Trophoblast cell (in vitro differentiated cells and primary cell): ENCODE measurements at regions not wholly inside any gene's neighbourhood (a gene's known extent, or its start where the extent isn't known, plus 50 kb on each side); places are given as distances from the start of the nearest gene placed in this dataset.

Experiments used
- DNase-seq, 2 donors: peaks; one replicate each; pipeline ENCODE4 v3.0.0-alpha.2; 2016
- H2AFZ ChIP-seq: 2 replicates; pipeline ENCODE4 v1.6.1; 2013; ENCODE audit warnings: low read length, moderate library complexity, mild to moderate bottlenecking; ENCODE audit not compliant: insufficient read depth, poor library complexity
- H2AK5ac ChIP-seq: 2 replicates; pipeline ENCODE4 v1.6.1; 2013; ENCODE audit warnings: mild to moderate bottlenecking, low read length
- H2BK120ac ChIP-seq: 2 replicates; pipeline ENCODE4 v1.6.1; 2013; ENCODE audit warnings: low read length, mild to moderate bottlenecking, moderate library complexity; ENCODE audit not compliant: insufficient read depth, poor library complexity
- H2BK12ac ChIP-seq: 2 replicates; pipeline ENCODE4 v1.6.1; 2013; ENCODE audit warnings: mild to moderate bottlenecking, low read length, moderate library complexity
- H2BK5ac ChIP-seq: 2 replicates; pipeline ENCODE4 v1.6.1; 2013; ENCODE audit warnings: low read length, low read depth, moderate library complexity, mild to moderate bottlenecking; ENCODE audit not compliant: poor library complexity
- H3K14ac ChIP-seq: 2 replicates; pipeline ENCODE4 v1.6.1; 2013; ENCODE audit warnings: mild to moderate bottlenecking, low read length
- H3K18ac ChIP-seq: 2 replicates; pipeline ENCODE4 v1.6.1; 2013; ENCODE audit warnings: mild to moderate bottlenecking, low read length
- H3K23ac ChIP-seq: 2 replicates; pipeline ENCODE4 v1.6.1; 2013; ENCODE audit warnings: low read length
- H3K27ac ChIP-seq: 2 replicates; pipeline ENCODE4 v1.5.1; 2013; ENCODE audit warnings: low read depth, mild to moderate bottlenecking, inconsistent platforms, low read length, moderate library complexity
- H3K27me3 ChIP-seq: 2 replicates; pipeline ENCODE4 v1.6.1; 2013; ENCODE audit warnings: inconsistent platforms, mild to moderate bottlenecking, low read length, moderate library complexity; ENCODE audit not compliant: insufficient read depth
- H3K36me3 ChIP-seq, 2 experiments: 1 replicate in 1 of 2; 2 replicates in 1 of 2; pipeline ENCODE4 v1.6.1; 2013; ENCODE audit warnings: low read length in 2 of 2, mild to moderate bottlenecking in 2 of 2, moderate library complexity in 1 of 2; ENCODE audit not compliant: insufficient read depth in 2 of 2, control insufficient read depth in 1 of 2
- H3K4ac ChIP-seq: 2 replicates; pipeline ENCODE4 v1.6.1; 2013; ENCODE audit warnings: low read depth, mild to moderate bottlenecking, low read length, moderate library complexity
- H3K4me1 ChIP-seq, 2 experiments: 1 replicate in 1 of 2; 2 replicates in 1 of 2; pipeline ENCODE4 v1.6.1; 2013; ENCODE audit warnings: low read length in 2 of 2, mild to moderate bottlenecking in 2 of 2, moderate library complexity in 1 of 2; ENCODE audit not compliant: insufficient read depth in 2 of 2, control insufficient read depth in 1 of 2
- H3K4me2 ChIP-seq: 2 replicates; pipeline ENCODE4 v1.6.1; 2013; ENCODE audit warnings: inconsistent platforms, mild to moderate bottlenecking, low read length, moderate library complexity
- H3K4me3 ChIP-seq: 2 replicates; pipeline ENCODE4 v1.5.1; 2013; ENCODE audit warnings: mild to moderate bottlenecking, low read depth, low read length, inconsistent platforms
- H3K79me1 ChIP-seq: one replicate; pipeline ENCODE4 v1.6.1; 2013; ENCODE audit warnings: low read length
- H3K79me2 ChIP-seq: 2 replicates; pipeline ENCODE4 v1.6.1; 2013; ENCODE audit warnings: low read length, mild to moderate bottlenecking; ENCODE audit not compliant: control insufficient read depth, insufficient read depth, poor library complexity
- H3K9ac ChIP-seq: 2 replicates; pipeline ENCODE4 v1.6.1; 2013; ENCODE audit warnings: mild to moderate bottlenecking, low read length
- H3K9me3 ChIP-seq: 2 replicates; pipeline ENCODE4 v1.6.1; 2013; ENCODE audit warnings: low read depth, mild to moderate bottlenecking, control low read depth, inconsistent platforms, low read length; ENCODE audit not compliant: insufficient read depth
- H4K12ac ChIP-seq: 2 replicates; pipeline ENCODE4 v1.6.1; 2013; ENCODE audit warnings: low read depth, mild to moderate bottlenecking, low read length, moderate library complexity
- H4K8ac ChIP-seq: 2 replicates; pipeline ENCODE4 v1.6.1; 2013; ENCODE audit warnings: low read depth, mild to moderate bottlenecking, low read length, moderate library complexity
- H4K91ac ChIP-seq: one replicate; pipeline ENCODE4 v1.6.1; 2013; ENCODE audit warnings: low read depth, mild to moderate bottlenecking, low read length, moderate library complexity
- WGBS: extraction: QIAGEN DNeasy Blood & Tissue Kit; methylation state at CpG from one replicate; pipeline ENCODE4 v1.1.7; 2013; ENCODE audit warnings: missing lambda C conversion rate; ENCODE audit not compliant: insufficient read length, insufficient coverage; ENCODE audit errors: extremely low coverage; 5-methylcytosine and 5-hydroxymethylcytosine counted together

DNA sequence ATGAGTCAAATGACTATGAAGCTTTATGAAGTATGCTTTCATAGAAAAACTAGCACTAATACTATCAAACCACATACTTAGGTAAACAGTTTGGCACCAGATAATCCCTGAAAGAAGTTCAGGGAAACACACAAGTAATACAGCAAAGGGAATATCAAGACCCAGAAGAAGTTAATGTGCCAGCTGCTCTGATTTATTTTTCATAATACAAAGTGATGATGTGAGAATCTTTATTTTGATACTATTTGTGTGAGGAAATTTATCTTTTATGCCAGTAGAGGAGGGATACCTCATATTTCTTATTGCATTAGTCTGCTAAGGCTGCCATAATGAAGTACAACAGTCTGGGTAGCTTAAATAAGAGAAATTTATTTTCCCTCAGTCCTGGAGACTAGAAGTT lies 67.7 kb upstream of the ANO3 start:
- no peaks in the 10 kb centered on the region for H3K9me3 ChIP-seq
- H4K91ac ChIP-seq: no peak overlapping the region
- H3K14ac ChIP-seq: no peak overlapping the region
- no peak for DNase-seq
- H2AK5ac ChIP-seq: no peak overlapping the region
- H3K9ac ChIP-seq: no peak overlapping the region
- H3K27ac ChIP-seq: no peak overlapping the region
- no peak overlapping the region for H2BK12ac ChIP-seq
- no peaks in the 10 kb centered on the region for H3K36me3 ChIP-seq
- H2AFZ ChIP-seq: no peak overlapping the region
- no peak overlapping the region for H2BK5ac ChIP-seq
- H3K79me2 ChIP-seq: no peaks in the 10 kb centered on the region
- H3K4me3 ChIP-seq: no peak overlapping the region
- H4K8ac ChIP-seq: no peak overlapping the region
- H3K4me1 ChIP-seq: no peaks in the 10 kb centered on the region
- no peak overlapping the region for H3K4me2 ChIP-seq
- no peak overlapping the region for H3K18ac ChIP-seq
- H2BK120ac ChIP-seq: no peak overlapping the region
- no peak overlapping the region for H3K4ac ChIP-seq
- H3K23ac ChIP-seq: no peak overlapping the region
- no peaks in the 10 kb centered on the region for H3K27me3 ChIP-seq
- H4K12ac ChIP-seq: no peak overlapping the region
- H3K79me1 ChIP-seq: no peaks in the 10 kb centered on the region

DNA sequence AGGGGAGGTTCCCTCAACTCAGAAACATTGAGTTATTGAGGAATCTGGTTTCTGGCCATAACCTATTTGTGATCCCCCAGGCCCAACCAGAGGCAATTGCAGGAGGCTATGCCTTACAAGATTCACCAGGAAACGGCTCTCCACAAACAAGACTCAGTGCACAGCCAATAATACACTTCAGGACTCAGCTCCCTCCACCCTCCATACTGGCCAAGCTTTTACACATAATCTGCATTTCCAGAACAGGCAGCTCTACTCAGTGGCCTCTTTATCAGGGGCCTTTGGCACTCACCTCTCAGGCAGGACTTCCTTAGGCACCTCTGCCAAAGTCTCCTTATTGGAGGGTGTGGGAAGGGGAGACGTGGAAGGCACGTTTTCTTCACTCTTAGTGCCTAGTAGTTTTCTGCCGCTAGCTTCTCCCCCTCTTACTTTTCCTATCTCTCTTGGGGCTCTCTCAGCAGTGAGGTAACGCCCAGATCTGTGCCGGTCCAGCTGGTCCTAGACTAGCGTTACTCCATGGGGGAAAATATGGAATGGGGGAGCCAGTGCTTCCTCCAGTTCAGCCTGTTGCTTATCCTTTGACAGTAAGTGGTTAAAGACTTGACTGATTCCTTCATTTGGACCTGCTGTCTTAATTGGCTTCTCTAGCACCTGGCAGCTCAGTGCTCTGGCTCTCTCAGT lies 62.8 kb upstream of the ANO3 start:
- Histone ChIP-seq H3K4me1 (no peaks in the 10 kb centered on the region), H3K4me2 (no peak overlapping the region), H3K79me1 (no peaks in the 10 kb centered on the region), H3K9me3 (no peaks in the 10 kb centered on the region), H3K4me3 (no peak overlapping the region), H4K12ac (no peak overlapping the region), H4K8ac (no peak overlapping the region), H3K23ac (no peak overlapping the region), H2AFZ (no peak overlapping the region), H3K27me3 (no peaks in the 10 kb centered on the region), H3K79me2 (no peaks in the 10 kb centered on the region), H3K36me3 (no peaks in the 10 kb centered on the region), H3K27ac (no peak overlapping the region), H2BK5ac (no peak overlapping the region), H3K9ac (no peak overlapping the region), H2BK120ac (no peak overlapping the region), H3K14ac (no peak overlapping the region), H3K4ac (no peak overlapping the region), H3K18ac (no peak overlapping the region), H2AK5ac (no peak overlapping the region), H2BK12ac (no peak overlapping the region), H4K91ac (no peak overlapping the region)
- no CpG with 5 or more reads among the region's 7 CpGs for WGBS
- no peak for DNase-seq

DNA sequence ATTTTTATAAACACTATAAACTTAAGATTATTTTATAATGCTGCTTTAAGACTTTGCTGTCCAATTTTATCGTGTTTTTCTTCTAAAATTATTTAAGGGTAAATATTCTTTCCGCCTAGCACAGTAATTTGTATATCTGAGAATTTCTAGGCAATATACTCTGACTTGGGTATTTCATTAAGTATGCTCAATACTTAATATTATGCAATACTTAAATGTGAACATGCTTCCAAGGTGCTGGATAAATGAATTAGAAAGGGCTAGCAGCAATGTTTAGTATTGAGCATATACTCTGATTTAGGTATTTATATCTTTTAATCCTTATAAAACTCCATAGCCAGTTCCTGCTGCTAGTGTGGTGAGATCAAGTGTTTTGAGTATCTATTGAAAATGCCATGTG lies 60.3 kb upstream of the ANO3 start:
- Histone ChIP-seq H3K23ac (no peak overlapping the region), H2BK5ac (no peak overlapping the region), H3K4ac (no peak overlapping the region), H3K36me3 (no peaks in the 10 kb centered on the region), H4K8ac (no peak overlapping the region), H3K79me1 (no peaks in the 10 kb centered on the region), H3K4me3 (no peak overlapping the region), H2AFZ (no peak overlapping the region), H4K91ac (no peak overlapping the region), H3K27ac (no peak overlapping the region), H3K14ac (no peak overlapping the region), H2BK12ac (no peak overlapping the region), H3K4me1 (no peaks in the 10 kb centered on the region), H3K4me2 (no peak overlapping the region), H3K79me2 (no peaks in the 10 kb centered on the region), H3K27me3 (no peaks in the 10 kb centered on the region), H3K9me3 (no peaks in the 10 kb centered on the region), H4K12ac (no peak overlapping the region), H2BK120ac (no peak overlapping the region), H3K18ac (no peak overlapping the region), H2AK5ac (no peak overlapping the region), H3K9ac (no peak overlapping the region)
- no CpG with 5 or more reads among the region's 2 CpGs for WGBS
- DNase-seq: no peak

DNA sequence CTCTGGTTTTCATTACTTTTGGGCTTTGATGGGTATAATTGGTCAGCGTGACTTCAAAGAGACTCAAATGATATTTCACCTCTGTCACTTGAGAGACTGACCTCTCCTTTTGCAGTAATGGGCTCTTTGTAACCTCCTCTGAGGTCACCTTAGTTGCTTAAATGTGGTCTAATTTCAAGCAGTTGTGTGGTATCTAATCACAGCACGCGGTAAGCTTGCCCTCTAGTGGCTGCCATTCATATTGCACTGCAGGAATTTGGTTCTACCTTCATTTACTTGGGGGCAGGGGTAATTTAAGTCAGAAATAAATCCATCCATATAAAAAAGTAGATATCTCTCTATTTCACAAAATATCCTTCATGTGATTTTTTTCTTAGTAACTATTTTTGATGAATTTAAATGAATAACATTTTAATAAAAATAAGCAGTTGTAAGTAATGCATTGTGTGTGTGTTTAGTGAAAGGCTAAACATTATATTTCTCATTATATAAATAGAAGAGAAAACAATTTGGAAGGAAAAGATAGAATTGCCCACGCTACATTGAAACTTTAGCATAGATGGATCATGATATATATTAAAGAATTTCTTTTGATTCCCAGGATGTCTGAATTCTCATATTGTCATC lies 55.0 kb upstream of the ANO3 start:
- Histone ChIP-seq H2BK120ac (no peak overlapping the region), H3K36me3 (no peaks in the 10 kb centered on the region), H3K79me1 (no peaks in the 10 kb centered on the region), H3K79me2 (no peaks in the 10 kb centered on the region), H2BK5ac (no peak overlapping the region), H3K27me3 (no peaks in the 10 kb centered on the region), H3K4me2 (no peak overlapping the region), H3K18ac (no peak overlapping the region), H3K4me3 (no peak overlapping the region), H3K23ac (no peak overlapping the region), H2BK12ac (no peak overlapping the region), H4K12ac (no peak overlapping the region), H4K91ac (no peak overlapping the region), H3K14ac (no peak overlapping the region), H2AK5ac (no peak overlapping the region), H4K8ac (no peak overlapping the region), H3K9me3 (no peaks in the 10 kb centered on the region), H3K4ac (no peak overlapping the region), H3K9ac (no peak overlapping the region), H2AFZ (no peak overlapping the region), H3K4me1 (no peaks in the 10 kb centered on the region), H3K27ac (no peak overlapping the region)
- WGBS: no CpG with 5 or more reads among the region's 4 CpGs
- peak; percentile 47 to 89 for DNase-seq
